ENCODE measurements at regions not wholly inside any gene's neighbourhood (a gene's known extent, or its start where the extent isn't known, plus 50 kb on each side); places are given as distances from the start of the nearest gene placed in this dataset.

DNA sequence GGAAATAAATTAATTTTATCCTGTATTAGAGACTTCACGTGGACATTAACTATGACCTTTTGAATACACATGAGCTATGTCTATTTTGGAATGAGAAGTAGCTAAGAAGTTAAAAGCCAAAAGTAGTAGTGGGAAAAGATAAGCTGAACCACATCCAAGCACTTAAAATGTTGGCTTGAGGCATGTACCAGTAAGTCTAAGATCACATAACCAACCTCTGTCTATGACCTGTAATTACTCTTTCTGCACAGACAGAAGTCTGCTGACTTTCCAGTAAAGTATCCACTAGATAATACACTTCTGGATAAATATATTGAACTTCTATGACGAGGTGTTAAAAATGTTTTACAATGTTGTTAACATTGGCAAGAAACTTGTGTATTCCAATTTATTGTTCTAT is 68.7 kb downstream of the LIG4 start:
- CTCF ChIA-PET, result interaction anchor here (0.6 to 2.3 kb wide), 2 partner anchors 9 to 93 kb away, joined by 3 to 11 read pairs; no protein-coding TSS in a partner anchor

GRCh38 chr13:108142702-108143436 is 72.5 kb downstream of the LIG4 start:
- H3K4me1 ChIP-seq (ENCODE audit: control insufficient read depth, insufficient read depth, low read length), result no peaks in the 10 kb centered on the region
- H3K27ac ChIP-seq (ENCODE audit: extremely low read depth, low read depth, low read length), result no peak overlapping the region
- POLR2A ChIA-PET, result no interaction called here
- no peak overlapping the region for H3K4me3 ChIP-seq (ENCODE audit: low read depth, low read length)
- H3K36me3 ChIP-seq (ENCODE audit: control insufficient read depth in 2 of 2, insufficient read depth in 1 of 2, low read length in 2 of 2), result no peaks in the 10 kb centered on the region
- no peak for TF ChIP-seq ZNF302 (tag by site-specific recombination; IDR thresholded peaks at IDR 0.05; ENCODE audit: low read depth)
- TF ChIP-seq BCL11A (tag by site-specific recombination; IDR thresholded peaks at IDR 0.05; ENCODE audit: low read depth), result no peak
- no peak for TF ChIP-seq KLF16 (tag by site-specific recombination; IDR thresholded peaks at IDR 0.05)
- TF ChIP-seq ZNF202 (tag by site-specific recombination; IDR thresholded peaks at IDR 0.05; ENCODE audit: borderline replicate concordance), result no peak
- TF ChIP-seq ZNF24 (tag by site-specific recombination; IDR thresholded peaks at IDR 0.05), result no peak
- TF ChIP-seq ZNF624 (tag by site-specific recombination; IDR thresholded peaks at IDR 0.05), result no peak
- no peak for TF ChIP-seq ZSCAN23 (tag by site-specific recombination; IDR thresholded peaks at IDR 0.05)
- TF ChIP-seq ZBTB11 (tag by site-specific recombination; conservative IDR thresholded peaks at IDR 0.05; ENCODE audit: low read depth), result no peak
- no peak for TF ChIP-seq ZNF830 (tag by site-specific recombination; IDR thresholded peaks at IDR 0.05; ENCODE audit: low read depth)
- no peaks in the 10 kb centered on the region for H3K9me3 ChIP-seq (ENCODE audit: control insufficient read depth, insufficient read depth, low read depth, low read length)
- CTCF ChIA-PET, result interaction anchor here (1.0 kb wide), 1 partner anchor 13 kb away, joined by 4 read pairs; no protein-coding TSS in a partner anchor

More for the DNA sequence above, 68.7 kb downstream of the LIG4 start:
- Histone ChIP-seq H3K36me3 (ENCODE audit: control insufficient read depth in 2 of 2, insufficient read depth in 1 of 2, low read length in 2 of 2) (no peaks in the 10 kb centered on the region), H3K4me1 (ENCODE audit: control insufficient read depth, insufficient read depth, low read length) (no peaks in the 10 kb centered on the region), H3K9me3 (ENCODE audit: control insufficient read depth, insufficient read depth, low read depth, low read length) (no peaks in the 10 kb centered on the region), H3K4me3 (ENCODE audit: low read depth, low read length) (no peak overlapping the region), H3K27ac (ENCODE audit: extremely low read depth, low read depth, low read length) (no peak overlapping the region)
- TF ChIP-seq SP3 (tag by site-specific recombination; IDR thresholded peaks at IDR 0.05) (no peak), ZNF221 (tag by site-specific recombination; IDR thresholded peaks at IDR 0.05; ENCODE audit: borderline replicate concordance) (no peak)
- POLR2A ChIA-PET, result no interaction called here

GRCh38 chr13:108137176-108137575 is 78.2 kb downstream of the LIG4 start:
- POLR2A ChIA-PET, result no interaction called here
- H3K27ac ChIP-seq (ENCODE audit: extremely low read depth, low read depth, low read length), result no peak overlapping the region
- H3K36me3 ChIP-seq (ENCODE audit: control insufficient read depth in 2 of 2, insufficient read depth in 1 of 2, low read length in 2 of 2), result no peaks in the 10 kb centered on the region
- H3K4me1 ChIP-seq (ENCODE audit: control insufficient read depth, insufficient read depth, low read length), result no peaks in the 10 kb centered on the region
- CTCF ChIA-PET, result no interaction called here
- H3K9me3 ChIP-seq (ENCODE audit: control insufficient read depth, insufficient read depth, low read depth, low read length), result no peaks in the 10 kb centered on the region
- TF ChIP-seq, protein P1, sequence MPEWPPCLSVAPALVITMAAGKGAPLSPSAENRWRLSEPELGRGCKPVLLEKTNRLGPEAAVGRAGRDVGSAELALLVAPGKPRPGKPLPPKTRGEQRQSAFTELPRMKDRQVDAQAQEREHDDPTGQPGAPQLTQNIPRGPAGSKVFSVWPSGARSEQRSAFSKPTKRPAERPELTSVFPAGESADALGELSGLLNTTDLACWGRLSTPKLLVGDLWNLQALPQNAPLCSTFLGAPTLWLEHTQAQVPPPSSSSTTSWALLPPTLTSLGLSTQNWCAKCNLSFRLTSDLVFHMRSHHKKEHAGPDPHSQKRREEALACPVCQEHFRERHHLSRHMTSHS (tag by site-specific recombination; IDR thresholded peaks at IDR 0.05), result no peak
- TF ChIP-seq ZNF433 (tag by site-specific recombination; IDR thresholded peaks at IDR 0.05; ENCODE audit: low read depth) (no peak), ZBTB8A (tag by site-specific recombination; IDR thresholded peaks at IDR 0.05) (no peak), BCL11A (tag by site-specific recombination; IDR thresholded peaks at IDR 0.05; ENCODE audit: low read depth) (no peak), ZNF704 (tag by site-specific recombination; IDR thresholded peaks at IDR 0.05) (no peak), GLIS1 (tag by site-specific recombination; IDR thresholded peaks at IDR 0.05) (no peak), ZNF416 (tag by site-specific recombination; IDR thresholded peaks at IDR 0.05) (no peak), KLF1 (tag by site-specific recombination; IDR thresholded peaks at IDR 0.05) (no peak), ZIC2 (tag by site-specific recombination; IDR thresholded peaks at IDR 0.05) (no peak), ZNF132 (tag by site-specific recombination; IDR thresholded peaks at IDR 0.05; ENCODE audit: borderline replicate concordance) (no peak)
- H3K4me3 ChIP-seq (ENCODE audit: low read depth, low read length), result no peak overlapping the region
